ENCODE measurements at regions not wholly inside any gene's neighbourhood (a gene's known extent, or its start where the extent isn't known, plus 50 kb on each side); places are given as distances from the start of the nearest gene placed in this dataset.
"Not testable (repeated sequence)": the region's sequence is repeated elsewhere in the genome, so short reads cannot be mapped to it uniquely, and the experiment has no call there.

DNA sequence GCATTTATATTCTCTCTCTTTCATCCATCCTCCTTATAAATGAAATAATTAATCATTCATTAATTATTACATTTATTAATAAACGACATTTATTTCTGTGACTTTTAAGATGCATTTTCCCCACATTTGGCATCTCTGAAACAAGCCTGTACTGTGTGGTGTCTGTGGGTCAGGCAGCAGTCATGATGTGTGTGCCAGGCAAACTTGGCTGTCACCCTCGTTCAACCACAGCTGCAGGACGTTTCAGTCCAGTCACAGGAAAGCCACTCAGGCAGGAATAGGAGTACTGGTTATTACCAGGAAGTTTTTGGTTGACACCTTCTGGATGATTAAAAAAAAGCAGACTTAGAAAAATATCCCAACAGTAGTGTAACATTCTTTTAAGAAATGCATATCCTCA lies 175.6 kb upstream of the LRRC61 start:
- TF ChIP-seq, protein P1, sequence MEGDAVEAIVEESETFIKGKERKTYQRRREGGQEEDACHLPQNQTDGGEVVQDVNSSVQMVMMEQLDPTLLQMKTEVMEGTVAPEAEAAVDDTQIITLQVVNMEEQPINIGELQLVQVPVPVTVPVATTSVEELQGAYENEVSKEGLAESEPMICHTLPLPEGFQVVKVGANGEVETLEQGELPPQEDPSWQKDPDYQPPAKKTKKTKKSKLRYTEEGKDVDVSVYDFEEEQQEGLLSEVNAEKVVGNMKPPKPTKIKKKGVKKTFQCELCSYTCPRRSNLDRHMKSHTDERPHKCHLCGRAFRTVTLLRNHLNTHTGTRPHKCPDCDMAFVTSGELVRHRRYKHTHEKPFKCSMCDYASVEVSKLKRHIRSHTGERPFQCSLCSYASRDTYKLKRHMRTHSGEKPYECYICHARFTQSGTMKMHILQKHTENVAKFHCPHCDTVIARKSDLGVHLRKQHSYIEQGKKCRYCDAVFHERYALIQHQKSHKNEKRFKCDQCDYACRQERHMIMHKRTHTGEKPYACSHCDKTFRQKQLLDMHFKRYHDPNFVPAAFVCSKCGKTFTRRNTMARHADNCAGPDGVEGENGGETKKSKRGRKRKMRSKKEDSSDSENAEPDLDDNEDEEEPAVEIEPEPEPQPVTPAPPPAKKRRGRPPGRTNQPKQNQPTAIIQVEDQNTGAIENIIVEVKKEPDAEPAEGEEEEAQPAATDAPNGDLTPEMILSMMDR (IDR thresholded peaks at IDR 0.05; ENCODE audit: insufficient read depth, low read length): not testable (repeated sequence)
- TF ChIP-seq SPI1 (IDR thresholded peaks at IDR 0.05; ENCODE audit: borderline replicate concordance, low read depth): not testable (repeated sequence)

Data from HL-60 (cell line).